NCI-H774 (cell line): ENCODE measurements at regions not wholly inside any gene's neighbourhood (a gene's known extent, or its start where the extent isn't known, plus 50 kb on each side); places are given as distances from the start of the nearest gene placed in this dataset.

Source experiments
- DNase-seq: peaks from one replicate; lab custom pipeline; 2025; lab: John Stamatoyannopoulos, UW

GRCh38 chr1:67560580-67561255 is 124.3 kb upstream of the GADD45A start:
- no peak for DNase-seq

DNA sequence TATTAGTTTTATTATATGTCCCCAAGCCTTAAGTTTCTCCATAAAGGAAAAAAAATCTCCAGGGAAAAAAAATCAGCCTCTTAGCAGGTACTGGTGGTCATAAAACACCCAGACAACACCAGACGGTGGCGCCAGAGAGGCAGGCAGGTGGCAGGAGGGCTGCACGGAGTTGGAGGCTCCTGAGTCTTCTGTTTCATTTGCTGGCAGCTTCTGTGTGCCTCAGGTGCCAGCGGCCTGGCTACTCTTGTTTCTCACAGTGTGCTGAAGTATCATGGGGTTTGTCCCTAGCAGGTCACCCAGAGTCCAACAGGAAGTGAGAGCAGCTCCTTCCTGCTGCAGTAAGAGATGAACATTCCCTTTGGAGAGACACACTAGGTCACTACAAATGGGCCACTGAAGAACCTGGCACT is 123.3 kb upstream of the GADD45A start:
- peak; percentile 71 for DNase-seq

- DNase-seq = no peak
These were observed 121.3 kb upstream of the GADD45A start for GRCh38 chr1:67563684-67564083.

- DNase-seq = no peak
These were observed 120.8 kb upstream of the GADD45A start for GRCh38 chr1:67564193-67564592.

DNA sequence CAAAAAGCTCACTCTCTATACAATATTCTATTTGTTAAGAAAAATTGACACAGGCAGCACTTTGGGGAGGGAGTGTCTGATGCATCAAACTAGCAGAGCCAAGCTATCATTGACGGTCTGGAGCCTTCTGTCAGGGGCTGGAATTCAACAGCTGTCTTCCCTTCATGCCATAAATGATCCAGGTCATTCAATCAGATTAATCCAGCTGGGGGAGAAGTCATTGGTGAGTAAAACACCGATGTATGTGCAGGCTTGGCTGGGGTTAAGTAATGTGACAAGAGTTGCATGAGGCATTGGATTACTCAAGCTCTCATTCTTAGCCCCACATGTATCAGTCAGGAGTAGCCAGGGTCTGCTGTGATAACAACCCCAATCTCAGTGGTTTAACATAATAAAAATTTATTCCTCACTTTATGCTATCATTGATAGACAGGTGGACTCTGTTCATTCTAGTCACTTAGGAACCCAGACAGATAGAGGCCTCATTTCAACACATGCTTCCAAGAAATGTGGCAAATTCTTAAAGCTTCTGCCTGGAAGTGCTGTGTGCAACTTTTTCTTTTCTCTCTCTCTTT is 118.1 kb upstream of the GADD45A start:
- DNase-seq = no peak

DNA sequence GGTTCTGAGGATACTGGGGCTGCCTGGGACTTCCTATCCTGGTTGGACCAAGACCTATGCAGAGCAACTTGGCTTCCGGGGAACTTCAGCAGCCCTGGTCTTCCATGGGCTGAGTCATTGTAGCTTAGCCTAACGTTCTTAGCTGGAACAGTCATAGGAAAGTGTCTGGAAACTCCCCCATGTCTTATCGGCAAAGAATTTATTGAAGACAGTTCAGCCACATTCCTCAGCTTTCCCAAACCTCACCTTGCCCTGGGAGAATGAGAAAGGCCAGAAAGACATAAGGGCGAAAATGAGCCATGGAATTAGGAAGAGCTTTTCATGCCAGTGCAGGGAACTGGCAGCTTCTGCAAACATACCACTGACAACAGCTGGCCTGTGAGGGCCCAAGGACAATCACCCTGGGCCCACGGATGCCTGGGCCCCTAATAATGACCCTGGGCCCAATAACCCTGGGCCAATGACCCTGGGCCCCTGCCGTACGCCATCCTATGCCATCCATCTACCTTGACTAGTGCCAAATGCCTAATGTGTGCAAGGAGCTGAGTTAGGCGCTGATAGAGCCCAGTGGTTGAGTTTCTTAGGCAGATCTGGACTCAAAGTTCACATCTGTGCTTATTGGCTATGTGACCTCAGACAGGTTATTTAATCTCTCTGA is 114.4 kb upstream of the GADD45A start:
- no peak for DNase-seq

GRCh38 chr1:67571406-67571805 is 113.6 kb upstream of the GADD45A start:
- DNase-seq = no peak

GRCh38 chr1:67571901-67572593 is 113.0 kb upstream of the GADD45A start:
- DNase-seq = no peak

- DNase-seq = no peak
These were observed 112.3 kb upstream of the GADD45A start for GRCh38 chr1:67572594-67573221.

DNA sequence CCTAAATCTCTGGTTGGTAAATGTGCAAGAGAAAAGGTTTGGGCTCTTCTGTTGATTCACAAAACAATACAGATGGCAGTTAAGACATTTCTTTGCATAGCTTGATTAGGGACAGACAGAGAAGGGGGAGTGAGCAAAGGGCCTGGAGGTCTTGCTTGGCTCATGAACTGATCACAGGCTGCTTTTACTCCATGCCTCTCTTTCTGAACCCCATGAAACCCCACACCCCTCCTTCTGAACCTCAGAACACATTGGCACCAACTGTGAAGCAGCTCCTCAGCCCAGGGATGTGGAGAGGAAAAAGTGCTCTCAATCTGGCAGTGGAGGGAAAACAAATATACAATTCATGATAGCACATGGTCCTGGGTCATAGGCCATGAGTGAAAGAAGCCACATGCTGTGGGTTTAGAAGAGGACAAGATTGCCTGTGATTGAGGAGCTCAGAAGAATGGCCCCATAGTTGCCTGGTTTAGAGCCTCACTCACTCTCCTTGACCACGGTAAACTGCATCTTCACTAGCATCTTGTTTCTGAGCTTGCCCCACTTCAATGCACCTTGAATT is 111.6 kb upstream of the GADD45A start:
- no peak for DNase-seq

DNA sequence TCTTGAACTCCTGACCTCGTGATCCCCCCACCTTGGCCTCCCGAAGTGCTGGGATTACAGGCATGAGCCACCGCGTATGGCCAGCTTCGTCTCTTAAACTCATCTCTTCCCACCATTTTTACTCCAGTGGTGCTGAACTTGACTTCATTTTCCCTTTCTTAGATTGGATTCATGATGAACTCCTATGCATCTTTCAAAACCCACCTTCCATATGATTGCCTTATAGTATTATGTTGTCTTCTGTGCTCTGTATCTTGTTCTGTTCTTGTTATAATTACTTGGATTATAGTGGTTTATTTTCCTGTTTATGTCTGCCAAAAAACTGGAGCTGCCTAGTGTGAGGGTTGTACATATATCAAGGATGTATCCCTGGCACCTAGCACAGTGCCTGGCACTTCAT is 110.8 kb upstream of the GADD45A start:
- no peak for DNase-seq

DNA sequence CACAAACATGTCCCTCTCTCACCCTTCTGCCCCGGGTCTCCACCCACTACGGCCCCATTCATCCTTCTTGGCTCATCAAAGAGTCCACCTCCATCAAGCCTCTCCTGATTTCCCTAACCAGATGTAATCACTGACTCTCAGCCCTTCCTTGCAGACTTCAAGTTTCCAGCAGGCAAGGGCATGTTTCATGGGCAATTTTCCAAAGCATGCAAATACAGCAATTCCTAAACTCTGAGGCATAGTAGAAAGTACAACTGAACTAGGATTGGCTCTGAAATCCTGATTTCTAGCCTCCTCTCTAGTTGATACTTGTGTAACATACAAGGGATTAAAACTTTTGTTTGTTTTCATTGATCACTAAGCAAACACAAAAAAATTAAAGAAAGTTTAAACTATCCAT is 109.1 kb upstream of the GADD45A start:
- DNase-seq = no peak

DNA sequence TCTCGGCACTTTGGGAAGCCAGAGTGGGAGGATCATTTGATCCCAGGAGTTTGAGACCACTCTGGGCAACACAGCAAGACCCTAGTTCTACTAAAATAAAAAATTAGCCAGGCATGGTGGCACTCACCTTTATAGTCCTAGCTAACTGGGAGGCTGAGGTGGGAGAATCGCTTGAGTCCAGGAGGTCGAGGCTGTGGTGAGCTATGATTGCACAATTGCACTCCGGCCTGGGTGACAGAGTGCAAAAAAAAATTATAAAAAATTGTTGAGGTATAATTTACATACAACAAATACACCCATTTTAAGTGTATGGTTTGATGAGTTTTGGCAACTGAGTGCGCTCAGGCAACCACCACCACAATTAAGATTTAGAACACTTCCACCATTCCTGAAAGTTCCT is 108.5 kb upstream of the GADD45A start:
- DNase-seq = no peak

DNA sequence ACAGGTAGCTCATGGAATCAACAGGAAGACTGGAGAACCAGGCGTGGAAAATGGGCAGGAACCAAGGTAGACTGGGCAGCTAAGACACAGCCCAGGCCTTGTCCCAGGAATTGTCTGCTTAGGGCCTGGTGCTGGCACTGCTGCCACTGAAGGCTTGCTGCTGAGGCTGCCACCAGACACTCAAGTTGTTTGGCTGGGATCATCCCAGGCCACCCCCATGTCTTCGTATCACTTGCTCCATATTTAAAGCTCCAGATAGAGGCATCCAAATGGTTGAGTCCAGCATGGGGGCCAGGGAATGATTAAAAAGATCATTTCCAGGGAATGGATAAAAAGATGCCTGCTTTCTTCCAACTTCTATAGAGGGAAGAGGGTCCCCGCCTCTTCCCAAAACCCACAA is 107.4 kb upstream of the GADD45A start:
- DNase-seq = no peak

- peak; percentile 67 for DNase-seq
These were observed 106.5 kb upstream of the GADD45A start for GRCh38 chr1:67578397-67579020.

DNA sequence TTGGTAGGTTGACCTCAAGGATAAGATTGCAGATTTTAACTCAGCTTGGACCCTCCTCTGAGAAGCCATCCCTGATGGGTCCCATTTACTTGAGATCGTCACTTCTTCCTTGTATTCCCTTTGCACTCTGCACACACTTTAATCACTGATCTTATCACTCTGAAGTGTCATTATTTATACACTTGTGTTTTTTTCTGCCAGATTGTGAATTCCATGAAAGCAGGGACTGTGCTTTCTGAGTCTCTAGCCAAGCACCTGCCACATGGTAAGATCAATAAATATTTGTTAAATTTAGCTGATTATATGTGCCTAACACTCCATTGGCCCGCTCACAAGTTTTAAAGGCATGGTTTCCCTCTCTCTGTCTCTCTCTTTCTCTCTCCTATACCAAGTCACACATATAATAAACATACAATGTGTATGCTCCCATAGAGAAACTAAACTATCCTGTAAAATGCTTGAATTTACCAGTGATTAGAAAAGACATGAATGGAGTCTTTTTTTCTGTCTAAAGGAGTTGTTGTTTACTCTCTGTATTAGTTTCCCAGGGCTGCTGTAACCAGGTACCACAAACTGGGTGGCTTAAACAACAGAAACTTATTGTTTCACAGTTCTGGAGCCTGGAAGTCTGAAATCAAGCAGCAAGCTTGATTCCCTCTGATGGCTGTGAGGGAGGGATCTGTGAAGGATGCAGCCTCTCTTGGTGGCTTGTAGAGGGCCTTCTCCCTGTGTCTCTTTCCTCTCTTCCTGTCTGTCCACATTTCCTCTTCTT is 105.2 kb upstream of the GADD45A start:
- DNase-seq = no peak

DNA sequence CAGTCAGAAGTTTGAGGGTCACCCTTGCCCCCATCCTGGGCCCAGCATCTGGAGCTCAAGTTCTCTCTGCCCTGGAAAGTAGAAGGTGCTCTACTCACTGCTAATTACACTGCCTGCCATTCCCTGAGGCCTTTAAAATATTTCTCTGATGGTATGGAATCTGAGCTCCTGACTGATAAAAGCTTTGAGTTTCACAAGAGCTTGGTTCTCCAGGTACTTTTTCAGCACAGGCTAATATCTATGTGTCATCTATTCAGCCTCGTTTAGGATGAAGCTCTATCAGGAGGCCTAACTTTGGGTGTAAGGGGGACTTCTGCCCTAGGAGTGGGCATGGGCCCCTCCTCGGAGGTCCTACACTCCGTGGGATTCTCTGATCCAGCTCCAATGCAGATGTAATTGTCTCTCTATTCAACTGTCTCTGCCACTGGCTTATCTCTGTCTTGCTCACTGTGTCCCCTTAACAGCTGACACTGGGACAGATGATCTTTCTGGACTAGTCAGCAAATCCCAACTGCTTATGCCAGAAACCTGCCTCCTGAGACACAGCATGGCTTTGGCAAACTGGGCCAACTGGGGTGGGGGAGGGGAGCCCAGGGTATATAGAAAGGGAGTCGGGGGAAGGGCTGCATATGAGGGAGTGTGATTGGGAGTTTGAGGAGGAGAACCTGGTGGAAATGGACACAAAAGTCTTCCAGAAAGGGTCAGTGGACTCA is 104.2 kb upstream of the GADD45A start:
- no peak for DNase-seq

DNA sequence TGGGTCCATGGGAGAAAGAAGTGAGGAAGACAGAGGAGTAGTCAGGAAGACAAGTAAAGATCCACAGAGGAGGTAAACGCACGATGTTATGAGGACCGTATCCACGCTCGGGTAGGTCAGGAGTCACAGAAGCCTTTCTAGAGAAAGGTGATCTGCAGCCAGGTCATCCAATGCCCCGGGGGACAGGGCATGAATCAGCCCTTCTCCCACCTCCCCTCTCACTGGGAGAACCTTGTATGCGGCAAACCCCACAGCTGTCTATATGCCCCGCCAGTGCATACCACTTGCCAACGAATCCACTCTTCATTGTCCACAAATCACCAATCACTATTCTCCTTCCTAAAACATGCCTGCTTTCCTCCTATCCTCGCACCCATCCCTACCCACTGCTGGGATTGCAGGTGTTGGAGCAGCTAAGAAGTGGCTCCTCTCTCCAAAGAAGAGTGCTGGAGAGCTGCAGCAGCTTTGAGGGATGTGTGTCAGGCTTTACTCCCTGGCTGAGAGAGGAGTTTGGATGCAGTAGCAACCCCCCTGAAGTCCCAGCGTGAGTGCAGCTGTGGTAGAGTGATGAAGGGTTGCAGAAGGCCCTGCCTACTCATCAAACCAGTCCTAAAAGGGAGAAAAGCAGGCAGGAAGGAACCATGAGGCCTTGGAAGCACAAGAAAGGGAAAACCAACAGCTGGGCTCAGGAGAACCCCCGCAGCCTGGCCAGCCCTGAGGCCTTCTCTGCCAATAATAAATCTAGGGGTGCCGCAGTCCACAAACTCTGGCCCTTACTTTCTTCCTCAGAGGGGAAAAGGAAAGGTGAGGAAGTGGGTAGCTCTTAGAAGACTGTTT is 102.2 kb upstream of the GADD45A start:
- DNase-seq = no peak

DNA sequence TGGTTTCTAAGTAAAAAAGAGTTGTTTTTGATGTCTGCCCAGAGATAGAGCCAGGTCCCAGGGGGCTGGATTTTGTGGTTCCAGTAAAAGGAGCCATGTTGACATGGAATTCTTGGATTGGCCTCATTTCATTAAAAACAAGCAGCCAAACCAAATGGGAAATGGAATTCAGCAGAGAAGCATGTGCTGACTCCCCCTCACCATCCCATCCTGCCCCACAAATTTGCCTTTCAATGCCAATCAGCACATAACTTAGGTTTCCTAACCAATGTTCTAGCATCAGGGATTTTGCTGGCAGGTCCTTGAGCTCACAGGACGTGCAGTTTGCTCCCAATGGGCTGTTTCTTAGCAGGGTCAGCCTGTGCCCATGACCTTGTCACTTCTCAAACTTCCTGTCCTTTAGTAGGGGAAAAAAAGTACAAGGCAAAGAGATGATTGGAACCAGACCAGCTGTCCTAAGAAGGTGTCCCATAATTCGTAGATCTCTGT is 101.5 kb upstream of the GADD45A start:
- DNase-seq = no peak
